ENCODE measurements at regions not wholly inside any gene's neighbourhood (a gene's known extent, or its start where the extent isn't known, plus 50 kb on each side); places are given as distances from the start of the nearest gene placed in this dataset.

- no peak for DNase-seq (ENCODE audit: low read depth)
Measured at GRCh38 chr3:54021071-54021470, 101.3 kb upstream of the CACNA2D3 start.

GRCh38 chr3:54020436-54020835, 101.9 kb upstream of the CACNA2D3 start:
- DNase-seq (ENCODE audit: low read depth) = no peak

GRCh38 chr3:54014067-54014466, 108.3 kb upstream of the CACNA2D3 start:
- DNase-seq (ENCODE audit: low read depth) = no peak

GRCh38 chr3:54008744-54009143, 113.6 kb upstream of the CACNA2D3 start:
- no peak for DNase-seq (ENCODE audit: low read depth)

GRCh38 chr3:54008099-54008498, 114.3 kb upstream of the CACNA2D3 start:
- DNase-seq (ENCODE audit: low read depth) = peak; percentile 44

- peak; percentile 49 for DNase-seq (ENCODE audit: low read depth)
Measured at GRCh38 chr3:54004335-54004734, 112.7 kb upstream of the SELENOK start.

GRCh38 chr3:54003136-54003535, 111.5 kb upstream of the SELENOK start:
- peak; percentile 59 for DNase-seq (ENCODE audit: low read depth)

GRCh38 chr3:53999725-54000124, 108.1 kb upstream of the SELENOK start:
- DNase-seq (ENCODE audit: low read depth) = no peak

- DNase-seq (ENCODE audit: low read depth) = no peak
Measured at GRCh38 chr3:53998980-53999379, 107.3 kb upstream of the SELENOK start.

GRCh38 chr3:53997476-53997875, 105.8 kb upstream of the SELENOK start:
- DNase-seq (ENCODE audit: low read depth) = no peak

- no peak for DNase-seq (ENCODE audit: low read depth)
Measured at GRCh38 chr3:53996141-53996874, 104.6 kb upstream of the SELENOK start.

GRCh38 chr3:53994986-53995603, 103.4 kb upstream of the SELENOK start:
- no peak for DNase-seq (ENCODE audit: low read depth)

GRCh38 chr3:53991240-53991639, 99.6 kb upstream of the SELENOK start:
- no peak for DNase-seq (ENCODE audit: low read depth)

- DNase-seq (ENCODE audit: low read depth) = no peak
Measured at GRCh38 chr3:53989946-53990345, 98.3 kb upstream of the SELENOK start.

GRCh38 chr3:53989451-53989850, 97.8 kb upstream of the SELENOK start:
- no peak for DNase-seq (ENCODE audit: low read depth)

- DNase-seq (ENCODE audit: low read depth) = no peak
Measured at GRCh38 chr3:53978386-53978785, 86.7 kb upstream of the SELENOK start.

GRCh38 chr3:53975382-53975781, 83.7 kb upstream of the SELENOK start:
- no peak for DNase-seq (ENCODE audit: low read depth)

- DNase-seq (ENCODE audit: low read depth) = peak; percentile 16
Measured at GRCh38 chr3:53974324-53974723, 82.7 kb upstream of the SELENOK start.

GRCh38 chr3:53973905-53974304, 82.2 kb upstream of the SELENOK start:
- DNase-seq (ENCODE audit: low read depth) = no peak

GRCh38 chr3:53970661-53971060, 79.0 kb upstream of the SELENOK start:
- DNase-seq (ENCODE audit: low read depth) = no peak

- no peak for DNase-seq (ENCODE audit: low read depth)
Measured at GRCh38 chr3:53969086-53969485, 77.4 kb upstream of the SELENOK start.

- DNase-seq (ENCODE audit: low read depth) = no peak
Measured at GRCh38 chr3:53965291-53965690, 73.6 kb upstream of the SELENOK start.

GRCh38 chr3:53957831-53958230, 66.2 kb upstream of the SELENOK start:
- DNase-seq (ENCODE audit: low read depth) = no peak

- DNase-seq (ENCODE audit: low read depth) = no peak
Measured at GRCh38 chr3:53956586-53956985, 64.9 kb upstream of the SELENOK start.

Data from Daoy (cell line).